H9 (cell line): ENCODE measurements at regions not wholly inside any gene's neighbourhood (a gene's known extent, or its start where the extent isn't known, plus 50 kb on each side); places are given as distances from the start of the nearest gene placed in this dataset.

Source experiments
- DNase-seq: peaks from one replicate; pipeline ENCODE4 v3.0.0-alpha.2; 2017
- H2AFZ ChIP-seq: one replicate; pipeline ENCODE4 v1.6.1; 2013; ENCODE audit warnings: mild to moderate bottlenecking, low read length, control low read depth, moderate library complexity
- H2AK5ac ChIP-seq: 2 replicates; pipeline ENCODE4 v1.6.1; 2013; ENCODE audit warnings: low read length, control low read depth, mixed read lengths; ENCODE audit not compliant: insufficient read length
- H2BK120ac ChIP-seq: one replicate; pipeline ENCODE4 v1.6.1; 2013; ENCODE audit warnings: low read depth, mild to moderate bottlenecking, low read length, control low read depth, inconsistent platforms; ENCODE audit not compliant: poor library complexity, severe bottlenecking
- H2BK12ac ChIP-seq: 2 replicates; pipeline ENCODE4 v1.6.1; 2013; ENCODE audit warnings: low read length, control low read depth, mixed read lengths, low read depth; ENCODE audit not compliant: insufficient read length
- H2BK15ac ChIP-seq: 2 replicates; pipeline ENCODE4 v1.6.1; 2013; ENCODE audit warnings: low read depth, low read length, control low read depth
- H2BK20ac ChIP-seq: one replicate; pipeline ENCODE4 v1.6.1; 2013; ENCODE audit warnings: low read depth, mild to moderate bottlenecking, low read length, control low read depth, inconsistent platforms; ENCODE audit not compliant: poor library complexity, severe bottlenecking
- H2BK5ac ChIP-seq: 2 replicates; pipeline ENCODE4 v1.6.1; 2013; ENCODE audit warnings: low read length, control low read depth, mixed read lengths; ENCODE audit not compliant: insufficient read length
- H3K14ac ChIP-seq: 2 replicates; pipeline ENCODE4 v1.6.1; 2013; ENCODE audit warnings: low read length, control low read depth; ENCODE audit not compliant: insufficient read depth
- H3K18ac ChIP-seq: 2 replicates; pipeline ENCODE4 v1.6.1; 2013; ENCODE audit warnings: low read depth, mild to moderate bottlenecking, mixed read lengths, low read length, control low read depth; ENCODE audit not compliant: insufficient read length
- H3K23ac ChIP-seq: 2 replicates; pipeline ENCODE4 v1.6.1; 2013; ENCODE audit warnings: low read length, control low read depth, mixed read lengths, low read depth; ENCODE audit not compliant: insufficient read length
- H3K23me2 ChIP-seq: 2 replicates; pipeline ENCODE4 v1.6.1; 2013; ENCODE audit warnings: low read depth, mild to moderate bottlenecking, mixed read lengths, low read length, control low read depth; ENCODE audit not compliant: insufficient read length, poor library complexity, severe bottlenecking
- H3K27ac ChIP-seq: 2 replicates; pipeline ENCODE4 v1.5.1; 2013; ENCODE audit warnings: low read length, control low read depth, mixed read lengths, low read depth; ENCODE audit not compliant: insufficient read length
- H3K27me3 ChIP-seq: 2 replicates; pipeline ENCODE4 v1.6.1; 2013; ENCODE audit warnings: low read length, control low read depth, inconsistent platforms; ENCODE audit not compliant: insufficient read depth
- H3K4ac ChIP-seq: 2 replicates; pipeline ENCODE4 v1.6.1; 2013; ENCODE audit warnings: low read depth, mild to moderate bottlenecking, control low read depth, inconsistent platforms, low read length, moderate library complexity
- H3K4me1 ChIP-seq: 2 replicates; pipeline ENCODE4 v1.6.1; 2013; ENCODE audit warnings: low read length, control low read depth, inconsistent platforms; ENCODE audit not compliant: insufficient read depth
- H3K4me2 ChIP-seq: 2 replicates; pipeline ENCODE4 v1.6.1; 2013; ENCODE audit warnings: low read length, control low read depth, mixed read lengths; ENCODE audit not compliant: insufficient read length, insufficient read depth
- H3K56ac ChIP-seq: 2 replicates; pipeline ENCODE4 v1.6.1; 2013; ENCODE audit warnings: low read depth, mild to moderate bottlenecking, mixed read lengths, low read length, control low read depth; ENCODE audit not compliant: insufficient read length
- H3K79me1 ChIP-seq: 2 replicates; pipeline ENCODE4 v1.6.1; 2013; ENCODE audit warnings: low read depth, mild to moderate bottlenecking, moderate library complexity, low read length, control low read depth, inconsistent platforms; ENCODE audit not compliant: insufficient read depth, poor library complexity, severe bottlenecking
- H3K79me2 ChIP-seq: 2 replicates; pipeline ENCODE4 v1.6.1; 2013; ENCODE audit warnings: low read length, control low read depth, inconsistent platforms; ENCODE audit not compliant: insufficient read depth
- H3K9ac ChIP-seq: 2 replicates; pipeline ENCODE4 v1.6.1; 2013; ENCODE audit warnings: low read length, control low read depth, mixed read lengths; ENCODE audit not compliant: insufficient read length; ENCODE audit errors: extremely low read depth
- H3K9me3 ChIP-seq: one replicate; pipeline ENCODE4 v1.6.1; 2013; ENCODE audit warnings: low read depth, low read length, inconsistent platforms; ENCODE audit not compliant: control insufficient read depth
- H3T11ph ChIP-seq: one replicate; pipeline ENCODE4 v1.6.1; 2013; ENCODE audit warnings: mild to moderate bottlenecking, low read length, control low read depth, inconsistent platforms
- H4K20me1 ChIP-seq: one replicate; pipeline ENCODE4 v1.6.1; 2013; ENCODE audit not compliant: control insufficient read depth, insufficient read length, insufficient read depth
- H4K5ac ChIP-seq: 2 replicates; pipeline ENCODE4 v1.6.1; 2013; ENCODE audit warnings: low read depth, mild to moderate bottlenecking, mixed read lengths, low read length, control low read depth; ENCODE audit not compliant: insufficient read length
- H4K8ac ChIP-seq: replicated peaks from 2 replicates; pipeline ENCODE4 v1.6.1; 2013; ENCODE audit warnings: low read length, control low read depth, mixed read lengths, low read depth; ENCODE audit not compliant: insufficient read length
- H4K91ac ChIP-seq: 2 replicates; pipeline ENCODE4 v1.6.1; 2013; ENCODE audit warnings: low read depth, mild to moderate bottlenecking, moderate library complexity, mixed read lengths, low read length, control low read depth; ENCODE audit not compliant: insufficient read length
- H3K27ac Mint-ChIP-seq, 3 experiments: 2 replicates in 2 of 3; 3 replicates in 1 of 3; pipeline ENCODE4 v1.8.0; 2020 to 2021; ENCODE audit warnings: mixed read lengths in 3 of 3, mild to moderate bottlenecking in 1 of 3, moderate library complexity in 1 of 3
- H3K27me3 Mint-ChIP-seq: 2 replicates; pipeline ENCODE4 v1.8.0; 2021; ENCODE audit warnings: low read depth, mild to moderate bottlenecking, moderate library complexity, mixed read lengths
- H3K36me3 Mint-ChIP-seq, 3 experiments: 2 replicates in 2 of 3; 3 replicates in 1 of 3; pipeline ENCODE4 v1.8.0; 2020 to 2021; ENCODE audit warnings: low read depth in 3 of 3, mixed read lengths in 3 of 3; ENCODE audit not compliant: insufficient read depth in 1 of 3
- H3K4me1 Mint-ChIP-seq, 2 experiments: 2 replicates each; pipeline ENCODE4 v1.8.0; 2020; ENCODE audit warnings: mixed read lengths in 2 of 2
- H3K4me3 Mint-ChIP-seq, 2 experiments: 2 replicates in 1 of 2; 3 replicates in 1 of 2; pipeline ENCODE4 v1.8.0; 2020 to 2021; ENCODE audit warnings: mild to moderate bottlenecking in 2 of 2, mixed read lengths in 2 of 2, moderate library complexity in 1 of 2
- H3K9me3 Mint-ChIP-seq, 2 experiments: 2 replicates in 1 of 2; 3 replicates in 1 of 2; pipeline ENCODE4 v1.8.0; 2020; ENCODE audit warnings: mild to moderate bottlenecking in 2 of 2, mixed read lengths in 2 of 2, moderate library complexity in 1 of 2
- CTCF ChIP-seq: fragments of 200-600 bp; sonication (generic); conservative IDR thresholded peaks from 3 replicates; pipeline ENCODE4 v1.8.0; 2021; ENCODE audit warnings: antibody characterized with exemption, mild to moderate bottlenecking
- WGBS: extraction: QIAGEN DNeasy Blood & Tissue Kit; methylation state at CpG from one replicate; pipeline ENCODE4 v1.1.7; 2013; ENCODE audit warnings: missing lambda C conversion rate, low lambda C conversion rate, mixed read lengths; ENCODE audit not compliant: insufficient read length; ENCODE audit errors: extremely low coverage; 5-methylcytosine and 5-hydroxymethylcytosine counted together

- H3K4me2 ChIP-seq = no peak overlapping the region
- Mint-ChIP-seq H3K27ac (no peak overlapping the region; a peak in 1 of 7 replicates), H3K9me3 (no peaks in the 10 kb centered on the region), H3K4me3 (no peak overlapping the region), H3K36me3 (no peaks in the 10 kb centered on the region), H3K4me1 (no peaks in the 10 kb centered on the region), H3K27me3 (no peaks in the 10 kb centered on the region)
- H2BK15ac ChIP-seq = no peak overlapping the region
- no peaks in the 10 kb centered on the region for H4K20me1 ChIP-seq
- H2AK5ac ChIP-seq = no peak overlapping the region
- H2BK5ac ChIP-seq = no peak overlapping the region
- H3K79me2 ChIP-seq = no peaks in the 10 kb centered on the region
- H3K9me3 ChIP-seq = no peaks in the 10 kb centered on the region
- H3K23me2 ChIP-seq = no peaks in the 10 kb centered on the region
- no peak for TF ChIP-seq CTCF
- no peak overlapping the region for H2AFZ ChIP-seq
- H4K5ac ChIP-seq = no peak overlapping the region
- no peak overlapping the region for H3K9ac ChIP-seq
- H3K4me1 ChIP-seq = no peaks in the 10 kb centered on the region; the same call in 1 of the 2 replicates
- no peak overlapping the region for H3K56ac ChIP-seq
- H3K79me1 ChIP-seq = no peaks in the 10 kb centered on the region
- H4K8ac ChIP-seq = no peak overlapping the region
- no peak overlapping the region for H3K4ac ChIP-seq
- no peak for DNase-seq
- no peak overlapping the region for H3K23ac ChIP-seq
- H2BK120ac ChIP-seq = no peak overlapping the region
- no CpG with 5 or more reads among the region's 3 CpGs for WGBS
- H3K14ac ChIP-seq = no peak overlapping the region
- H4K91ac ChIP-seq = no peak overlapping the region
- no peak overlapping the region for H3K18ac ChIP-seq
- no peak overlapping the region for H2BK20ac ChIP-seq
- H3K27me3 ChIP-seq = no peaks in the 10 kb centered on the region
- H3K27ac ChIP-seq = no peak overlapping the region
- H2BK12ac ChIP-seq = no peak overlapping the region
- H3T11ph ChIP-seq = no peak overlapping the region
These were observed 148.1 kb upstream of the RASA1 start for GRCh38 chr5:87119588-87119987.
